SK-N-SH treated with all-trans-retinoic acid at 6 μM for 48 hours (cell line): ENCODE measurements at regions not wholly inside any gene's neighbourhood (a gene's known extent, or its start where the extent isn't known, plus 50 kb on each side); places are given as distances from the start of the nearest gene placed in this dataset.

Source experiments
- ATAC-seq: fragments of 200-7000 bp; cut with Tn5 transposase; 3 replicates; pipeline ENCODE4 v1.9.1; 2020; ENCODE audit warnings: mild to moderate bottlenecking, moderate library complexity
- ARNTL ChIP-seq: fragments of 450-650 bp; formaldehyde crosslinking; IDR thresholded peaks from 2 replicates; pipeline ENCODE4 v1.5.0; 2020; ENCODE audit warnings: low read depth, mild to moderate bottlenecking, moderate library complexity, borderline replicate concordance
- BACH2 ChIP-seq: fragments of 250-450 bp; sonication (Bioruptor Pico); IDR thresholded peaks from 2 replicates; pipeline ENCODE4 v1.9.0; 2021; ENCODE audit warnings: mild to moderate bottlenecking, borderline replicate concordance
- CSDC2 ChIP-seq: fragments of 250-450 bp; sonication (Bioruptor Pico); IDR thresholded peaks from 2 replicates; pipeline ENCODE4 v1.5.0; 2020; ENCODE audit warnings: mild to moderate bottlenecking, moderate library complexity
- GLIS3 ChIP-seq: fragments of 250-450 bp; sonication (Bioruptor Pico); IDR thresholded peaks from 2 replicates; pipeline ENCODE4 v1.5.0; 2020; ENCODE audit warnings: mild to moderate bottlenecking, moderate library complexity
- OSR1 ChIP-seq: fragments of 250-450 bp; sonication (Bioruptor Pico); IDR thresholded peaks from 2 replicates; pipeline ENCODE4 v1.8.0; 2022; ENCODE audit warnings: moderate library complexity, mild to moderate bottlenecking, inconsistent platforms
- PPARA ChIP-seq: fragments of 250-450 bp; sonication (Bioruptor Pico); IDR thresholded peaks from 2 replicates; pipeline ENCODE4 v1.5.0; 2020; ENCODE audit warnings: mild to moderate bottlenecking, borderline replicate concordance
- RARB ChIP-seq: fragments of 250-450 bp; sonication (Bioruptor Pico); IDR thresholded peaks from 2 replicates; pipeline ENCODE4 v1.8.0; 2021; ENCODE audit warnings: mild to moderate bottlenecking, moderate library complexity
- TCF4 ChIP-seq: fragments of 250-450 bp; sonication (Bioruptor Pico); IDR thresholded peaks from 2 replicates; pipeline ENCODE4 v1.8.0; 2021; ENCODE audit warnings: mild to moderate bottlenecking, moderate library complexity, borderline replicate concordance
- TOX ChIP-seq: fragments of 250-450 bp; sonication (Bioruptor Pico); IDR thresholded peaks from 2 replicates; pipeline ENCODE4 v1.8.0; 2021; ENCODE audit warnings: mild to moderate bottlenecking, moderate library complexity, borderline replicate concordance
- ZC3H10 ChIP-seq: fragments of 250-450 bp; sonication (Bioruptor Pico); IDR thresholded peaks from 2 replicates; pipeline ENCODE4 v1.5.1; 2021; ENCODE audit warnings: mild to moderate bottlenecking, moderate library complexity
- ZFP3 ChIP-seq: fragments of 250-450 bp; sonication (Bioruptor Pico); IDR thresholded peaks from 2 replicates; pipeline ENCODE4 v1.5.0; 2020; ENCODE audit warnings: mild to moderate bottlenecking, moderate library complexity
- ZFP30 ChIP-seq: fragments of 450-650 bp; formaldehyde crosslinking; IDR thresholded peaks from 2 replicates; pipeline ENCODE4 v1.5.0; 2022; ENCODE audit warnings: mild to moderate bottlenecking, moderate library complexity
- ZNF565 ChIP-seq: fragments of 450-650 bp; formaldehyde crosslinking; conservative IDR thresholded peaks from 2 replicates; pipeline ENCODE4 v1.5.0; 2020; ENCODE audit warnings: low read depth, mild to moderate bottlenecking, moderate library complexity
- ZNF8 ChIP-seq: fragments of 450-650 bp; formaldehyde crosslinking; IDR thresholded peaks from 2 replicates; pipeline ENCODE4 v1.5.0; 2020; ENCODE audit warnings: mild to moderate bottlenecking, moderate library complexity
- TF ChIP-seq, protein P1 (sequence below): fragments of 250-450 bp; sonication (Bioruptor Pico); IDR thresholded peaks from 2 replicates; pipeline ENCODE4 v1.8.0; 2021; ENCODE audit warnings: low read depth, mild to moderate bottlenecking, moderate library complexity, borderline replicate concordance
- TF ChIP-seq, protein P2 (sequence below): fragments of 250-450 bp; sonication (Bioruptor Pico); IDR thresholded peaks from 2 replicates; pipeline ENCODE4 v1.8.0; 2020; ENCODE audit warnings: mild to moderate bottlenecking, moderate library complexity, borderline replicate concordance
- TF ChIP-seq, protein P3 (sequence below): fragments of 250-450 bp; sonication (Bioruptor Pico); IDR thresholded peaks from 2 replicates; pipeline ENCODE4 v1.5.1; 2021; ENCODE audit warnings: mild to moderate bottlenecking, moderate library complexity
- TF ChIP-seq, protein P4 (sequence below): fragments of 250-450 bp; sonication (Bioruptor Pico); IDR thresholded peaks from 2 replicates; pipeline ENCODE4 v1.5.1; 2020; ENCODE audit warnings: low read depth, mild to moderate bottlenecking, moderate library complexity

DNA sequence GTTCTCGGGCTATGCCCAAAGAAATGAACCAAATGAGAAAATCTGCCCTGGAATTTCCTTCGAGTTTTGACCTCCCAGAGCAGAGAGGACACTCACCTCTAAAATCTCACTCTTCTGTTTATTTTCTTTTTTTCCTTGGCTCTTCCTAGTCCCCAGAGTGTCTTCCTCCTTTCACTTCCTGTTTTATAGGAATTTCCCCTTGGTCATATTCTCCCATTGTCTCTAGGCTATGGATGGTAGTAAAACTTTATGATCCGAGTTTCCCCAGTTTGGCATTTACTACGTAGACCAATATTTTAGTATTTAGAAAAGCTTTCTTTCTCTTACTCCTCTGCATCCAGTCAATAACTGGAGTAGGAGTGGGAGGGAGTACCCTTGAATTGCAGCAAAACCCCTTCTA, 354.5 kb upstream of the ZNF608 start (continued):
- TF ChIP-seq, protein P1, sequence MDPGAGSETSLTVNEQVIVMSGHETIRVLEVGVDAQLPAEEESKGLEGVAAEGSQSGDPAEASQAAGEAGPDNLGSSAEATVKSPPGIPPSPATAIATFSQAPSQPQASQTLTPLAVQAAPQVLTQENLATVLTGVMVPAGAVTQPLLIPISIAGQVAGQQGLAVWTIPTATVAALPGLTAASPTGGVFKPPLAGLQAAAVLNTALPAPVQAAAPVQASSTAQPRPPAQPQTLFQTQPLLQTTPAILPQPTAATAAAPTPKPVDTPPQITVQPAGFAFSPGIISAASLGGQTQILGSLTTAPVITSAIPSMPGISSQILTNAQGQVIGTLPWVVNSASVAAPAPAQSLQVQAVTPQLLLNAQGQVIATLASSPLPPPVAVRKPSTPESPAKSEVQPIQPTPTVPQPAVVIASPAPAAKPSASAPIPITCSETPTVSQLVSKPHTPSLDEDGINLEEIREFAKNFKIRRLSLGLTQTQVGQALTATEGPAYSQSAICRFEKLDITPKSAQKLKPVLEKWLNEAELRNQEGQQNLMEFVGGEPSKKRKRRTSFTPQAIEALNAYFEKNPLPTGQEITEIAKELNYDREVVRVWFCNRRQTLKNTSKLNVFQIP (CRISPR knock-in tag), result no peak
- TF ChIP-seq ZFP30 (no peak), CSDC2 (CRISPR knock-in tag) (no peak)

DNA sequence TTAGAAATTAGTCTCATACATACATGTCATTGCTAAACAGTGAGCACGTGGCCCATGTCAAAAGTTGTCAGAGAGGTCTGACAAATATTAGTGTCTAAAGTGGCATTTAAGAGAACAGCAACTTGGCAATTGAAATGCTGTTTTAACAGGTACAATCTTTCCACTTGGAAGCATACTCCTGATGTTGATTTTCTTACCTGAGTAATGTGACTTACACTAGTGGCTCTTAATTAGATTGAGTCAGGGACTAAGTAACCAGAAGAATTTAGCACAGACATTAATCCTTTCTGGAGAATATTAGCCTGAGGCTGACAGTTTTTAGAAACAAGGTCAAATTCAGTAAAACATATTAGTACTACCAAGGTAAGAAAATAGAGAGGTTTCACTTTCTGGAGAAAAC, 357.0 kb upstream of the ZNF608 start:
- no peak for TF ChIP-seq RARB
- no peak for TF ChIP-seq PPARA (CRISPR knock-in tag)
- TF ChIP-seq, protein P2, sequence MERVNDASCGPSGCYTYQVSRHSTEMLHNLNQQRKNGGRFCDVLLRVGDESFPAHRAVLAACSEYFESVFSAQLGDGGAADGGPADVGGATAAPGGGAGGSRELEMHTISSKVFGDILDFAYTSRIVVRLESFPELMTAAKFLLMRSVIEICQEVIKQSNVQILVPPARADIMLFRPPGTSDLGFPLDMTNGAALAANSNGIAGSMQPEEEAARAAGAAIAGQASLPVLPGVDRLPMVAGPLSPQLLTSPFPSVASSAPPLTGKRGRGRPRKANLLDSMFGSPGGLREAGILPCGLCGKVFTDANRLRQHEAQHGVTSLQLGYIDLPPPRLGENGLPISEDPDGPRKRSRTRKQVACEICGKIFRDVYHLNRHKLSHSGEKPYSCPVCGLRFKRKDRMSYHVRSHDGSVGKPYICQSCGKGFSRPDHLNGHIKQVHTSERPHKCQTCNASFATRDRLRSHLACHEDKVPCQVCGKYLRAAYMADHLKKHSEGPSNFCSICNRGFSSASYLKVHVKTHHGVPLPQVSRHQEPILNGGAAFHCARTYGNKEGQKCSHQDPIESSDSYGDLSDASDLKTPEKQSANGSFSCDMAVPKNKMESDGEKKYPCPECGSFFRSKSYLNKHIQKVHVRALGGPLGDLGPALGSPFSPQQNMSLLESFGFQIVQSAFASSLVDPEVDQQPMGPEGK (CRISPR knock-in tag), result no peak
- no peak for TF ChIP-seq TCF4 (CRISPR knock-in tag)
- TF ChIP-seq OSR1 (CRISPR knock-in tag), result no peak
- TF ChIP-seq, protein P3, sequence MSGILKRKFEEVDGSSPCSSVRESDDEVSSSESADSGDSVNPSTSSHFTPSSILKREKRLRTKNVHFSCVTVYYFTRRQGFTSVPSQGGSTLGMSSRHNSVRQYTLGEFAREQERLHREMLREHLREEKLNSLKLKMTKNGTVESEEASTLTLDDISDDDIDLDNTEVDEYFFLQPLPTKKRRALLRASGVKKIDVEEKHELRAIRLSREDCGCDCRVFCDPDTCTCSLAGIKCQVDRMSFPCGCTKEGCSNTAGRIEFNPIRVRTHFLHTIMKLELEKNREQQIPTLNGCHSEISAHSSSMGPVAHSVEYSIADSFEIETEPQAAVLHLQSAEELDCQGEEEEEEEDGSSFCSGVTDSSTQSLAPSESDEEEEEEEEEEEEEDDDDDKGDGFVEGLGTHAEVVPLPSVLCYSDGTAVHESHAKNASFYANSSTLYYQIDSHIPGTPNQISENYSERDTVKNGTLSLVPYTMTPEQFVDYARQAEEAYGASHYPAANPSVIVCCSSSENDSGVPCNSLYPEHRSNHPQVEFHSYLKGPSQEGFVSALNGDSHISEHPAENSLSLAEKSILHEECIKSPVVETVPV, result no peak
- no peak for TF ChIP-seq TOX
- no peak for ATAC-seq

DNA sequence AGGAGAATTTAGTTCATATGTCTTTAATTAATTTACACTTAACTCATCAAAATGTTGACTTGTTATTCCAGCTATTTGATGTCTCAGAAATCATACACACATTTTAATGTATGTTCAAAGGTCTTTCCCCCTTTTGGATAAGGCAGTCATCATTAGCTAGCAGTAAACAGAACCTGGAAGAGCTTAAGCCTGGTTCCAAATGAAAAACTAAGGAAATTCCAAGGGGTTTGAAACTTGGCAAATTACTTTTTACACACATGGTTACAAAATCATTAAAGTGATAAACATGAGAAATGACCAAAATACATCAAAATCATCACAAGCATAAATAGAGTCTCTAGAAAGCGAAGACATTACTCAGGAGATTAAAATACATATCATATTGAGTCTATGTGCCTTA, 359.8 kb upstream of the ZNF608 start:
- TF ChIP-seq, protein P4, sequence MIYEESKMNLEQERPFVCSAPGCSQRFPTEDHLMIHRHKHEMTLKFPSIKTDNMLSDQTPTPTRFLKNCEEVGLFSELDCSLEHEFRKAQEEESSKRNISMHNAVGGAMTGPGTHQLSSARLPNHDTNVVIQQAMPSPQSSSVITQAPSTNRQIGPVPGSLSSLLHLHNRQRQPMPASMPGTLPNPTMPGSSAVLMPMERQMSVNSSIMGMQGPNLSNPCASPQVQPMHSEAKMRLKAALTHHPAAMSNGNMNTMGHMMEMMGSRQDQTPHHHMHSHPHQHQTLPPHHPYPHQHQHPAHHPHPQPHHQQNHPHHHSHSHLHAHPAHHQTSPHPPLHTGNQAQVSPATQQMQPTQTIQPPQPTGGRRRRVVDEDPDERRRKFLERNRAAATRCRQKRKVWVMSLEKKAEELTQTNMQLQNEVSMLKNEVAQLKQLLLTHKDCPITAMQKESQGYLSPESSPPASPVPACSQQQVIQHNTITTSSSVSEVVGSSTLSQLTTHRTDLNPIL, result no peak
- no peak for TF ChIP-seq ZNF8 (CRISPR knock-in tag)
- TF ChIP-seq ZNF565 (CRISPR knock-in tag), result no peak
- TF ChIP-seq, protein P1 (CRISPR knock-in tag), result no peak
- no peak for TF ChIP-seq ZFP30
- TF ChIP-seq TOX, result no peak
- no peak for TF ChIP-seq TCF4 (CRISPR knock-in tag)
- ATAC-seq, result no peak

DNA sequence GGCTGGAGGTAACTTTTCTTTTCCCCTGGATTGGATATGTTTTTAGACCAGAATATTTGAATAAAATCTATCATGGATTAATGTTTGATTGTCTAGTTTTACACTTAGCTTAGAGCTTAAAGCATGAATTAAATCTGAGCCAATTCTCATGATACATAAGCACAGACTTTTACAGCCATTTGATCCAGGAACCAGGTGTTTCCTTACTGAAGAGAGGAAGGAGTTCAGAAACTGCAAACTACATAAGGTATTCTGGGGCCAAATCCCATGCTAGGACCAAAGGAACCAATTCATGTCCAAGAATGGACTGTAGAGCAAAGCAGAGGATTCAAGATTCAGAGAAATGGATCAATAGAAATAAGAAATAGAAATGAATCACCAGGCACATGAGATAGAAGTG, 360.4 kb upstream of the ZNF608 start:
- TF ChIP-seq ZFP3 (CRISPR knock-in tag) (no peak), ZC3H10 (CRISPR knock-in tag) (no peak), TCF4 (CRISPR knock-in tag) (no peak), ARNTL (CRISPR knock-in tag) (no peak), BACH2 (no peak), PPARA (CRISPR knock-in tag) (no peak), ZNF565 (CRISPR knock-in tag) (no peak), TOX (no peak), RARB (no peak), OSR1 (CRISPR knock-in tag) (no peak), ZFP30 (no peak), GLIS3 (CRISPR knock-in tag) (no peak)
- TF ChIP-seq, protein P4, result no peak
- TF ChIP-seq, protein P3, result no peak

More for the DNA sequence above, 360.4 kb upstream of the ZNF608 start:
- ATAC-seq, result no peak
